Nephron (organoid): ENCODE measurements at regions not wholly inside any gene's neighbourhood (a gene's known extent, or its start where the extent isn't known, plus 50 kb on each side); places are given as distances from the start of the nearest gene placed in this dataset.

Source experiments
- H3K27ac Mint-ChIP-seq, 3 experiments: 2 replicates each; pipeline ENCODE4 v1.8.0; 2020; ENCODE audit warnings: mixed read lengths in 3 of 3, mild to moderate bottlenecking in 2 of 3, moderate library complexity in 1 of 3
- H3K27me3 Mint-ChIP-seq: 2 replicates; pipeline ENCODE4 v1.8.0; 2021; ENCODE audit warnings: low read depth, mild to moderate bottlenecking, moderate library complexity, mixed read lengths
- H3K36me3 Mint-ChIP-seq: 2 replicates; pipeline ENCODE4 v1.8.0; 2020; ENCODE audit warnings: low read depth, mixed read lengths
- H3K4me1 Mint-ChIP-seq: 2 replicates; pipeline ENCODE4 v1.8.0; 2020; ENCODE audit warnings: mixed read lengths
- H3K4me3 Mint-ChIP-seq, 3 experiments: 2 replicates each; pipeline ENCODE4 v1.8.0; 2020; ENCODE audit warnings: mild to moderate bottlenecking in 3 of 3, mixed read lengths in 3 of 3, moderate library complexity in 2 of 3
- H3K9me3 Mint-ChIP-seq: 2 replicates; pipeline ENCODE4 v1.8.0; 2020; ENCODE audit warnings: mixed read lengths
- CTCF ChIP-seq, 3 experiments: fragments of 200-600 bp; sonication (generic); IDR thresholded peaks; one replicate each; pipeline ENCODE4 v1.5.0; 2021; ENCODE audit warnings: antibody characterized with exemption in 3 of 3; ENCODE audit not compliant: unreplicated experiment in 3 of 3

DNA sequence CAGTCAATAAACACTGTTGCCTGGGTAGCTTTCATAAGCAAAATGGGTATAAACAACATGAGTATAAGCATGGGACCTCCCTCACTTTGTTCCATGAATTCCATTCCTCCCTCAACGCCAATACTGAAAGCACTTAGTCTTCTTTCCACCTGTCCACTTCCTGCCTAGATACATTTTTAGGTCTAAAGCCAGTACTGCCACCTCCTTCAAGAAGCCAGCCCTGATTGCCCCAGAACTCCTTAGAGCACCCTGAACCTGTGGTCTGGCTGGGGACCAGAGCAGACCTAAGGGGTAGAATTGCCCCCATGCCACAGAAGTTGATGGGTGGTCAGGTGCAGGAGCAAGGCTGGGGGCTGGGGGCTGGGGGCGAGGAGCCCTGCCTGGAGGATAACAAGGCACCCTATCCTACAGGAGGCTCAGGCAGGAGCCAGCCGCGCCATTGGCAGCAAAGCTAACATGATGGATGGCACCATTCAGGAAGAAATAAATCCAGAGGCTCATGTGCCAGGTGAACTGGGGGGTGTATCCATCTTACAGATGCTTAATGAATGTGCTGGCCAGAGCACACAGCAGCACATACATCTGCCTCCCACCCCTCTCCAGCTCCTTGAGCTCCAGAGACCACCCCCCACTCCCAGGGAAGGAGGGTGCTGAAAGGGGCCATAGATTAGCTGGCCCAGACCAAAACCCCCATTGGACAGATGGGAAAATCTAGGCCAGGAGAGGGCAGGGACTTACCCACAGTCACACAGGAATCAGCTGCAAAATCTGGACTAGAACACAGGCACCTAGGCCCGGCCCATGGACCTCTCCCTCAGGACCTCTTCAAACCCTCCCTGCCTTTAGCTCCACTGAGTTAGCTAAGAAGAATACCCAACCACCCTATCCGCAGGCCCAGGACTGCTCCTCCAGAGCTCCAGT is 113.8 kb upstream of the LINGO1 start:
- H3K27ac Mint-ChIP-seq: no peak overlapping the region
- no peaks in the 10 kb centered on the region for H3K9me3 Mint-ChIP-seq
- TF ChIP-seq CTCF (IDR thresholded peaks at IDR 0.05; ENCODE audit: unreplicated experiment in 3 of 3): no peak
- H3K27me3 Mint-ChIP-seq: peaks cover 22% of the 10 kb centered on the region
- no peaks in the 10 kb centered on the region for H3K36me3 Mint-ChIP-seq
- peaks cover 5% of the 10 kb centered on the region for H3K4me1 Mint-ChIP-seq
- H3K4me3 Mint-ChIP-seq: no peak overlapping the region

- H3K4me1 Mint-ChIP-seq: peaks cover 8% of the 10 kb centered on the region
- TF ChIP-seq CTCF (IDR thresholded peaks at IDR 0.05; ENCODE audit: unreplicated experiment in 3 of 3): no peak
- no peaks in the 10 kb centered on the region for H3K36me3 Mint-ChIP-seq
These were observed 111.7 kb upstream of the LINGO1 start for GRCh38 chr15:77744398-77744797.

DNA sequence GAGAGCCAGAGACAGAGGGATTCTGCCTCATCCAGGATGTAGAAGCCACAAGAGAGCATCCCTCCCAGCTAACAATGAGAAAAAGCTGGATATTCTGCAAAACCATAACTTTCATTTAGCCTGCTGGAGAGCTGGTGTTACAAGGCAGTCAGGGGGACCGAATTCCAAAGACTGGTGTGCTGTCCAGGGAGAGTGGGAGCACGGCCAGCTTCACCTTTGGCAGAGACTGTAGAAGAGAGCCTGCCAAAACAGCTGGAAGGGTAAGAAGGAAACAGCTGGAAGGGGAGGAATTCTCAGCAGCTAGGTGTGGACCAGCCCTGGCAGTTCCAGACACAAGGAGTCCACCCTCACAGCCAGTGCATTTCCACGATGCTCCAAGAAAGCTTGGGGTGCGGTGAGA is 109.9 kb upstream of the LINGO1 start:
- Mint-ChIP-seq H3K4me3 (no peak overlapping the region), H3K27me3 (peaks cover 30% of the 10 kb centered on the region), H3K9me3 (no peaks in the 10 kb centered on the region), H3K36me3 (no peaks in the 10 kb centered on the region), H3K4me1 (peaks cover 23% of the 10 kb centered on the region), H3K27ac (no peak overlapping the region)
- no peak for TF ChIP-seq CTCF (IDR thresholded peaks at IDR 0.05; ENCODE audit: unreplicated experiment in 3 of 3)

More at GRCh38 chr15:77744398-77744797, 111.7 kb upstream of the LINGO1 start:
- Mint-ChIP-seq H3K27me3 (peaks cover 25% of the 10 kb centered on the region), H3K9me3 (no peaks in the 10 kb centered on the region), H3K4me3 (no peak overlapping the region), H3K27ac (no peak overlapping the region)

- TF ChIP-seq CTCF (IDR thresholded peaks at IDR 0.05; ENCODE audit: unreplicated experiment in 3 of 3): no peak
- no peak overlapping the region for H3K4me3 Mint-ChIP-seq
- H3K9me3 Mint-ChIP-seq: no peaks in the 10 kb centered on the region
- peaks cover 30% of the 10 kb centered on the region for H3K27me3 Mint-ChIP-seq
- peaks cover 19% of the 10 kb centered on the region for H3K4me1 Mint-ChIP-seq
- H3K27ac Mint-ChIP-seq: no peak overlapping the region
- H3K36me3 Mint-ChIP-seq: no peaks in the 10 kb centered on the region
These were observed 109.4 kb upstream of the LINGO1 start for GRCh38 chr15:77742127-77742526.

DNA sequence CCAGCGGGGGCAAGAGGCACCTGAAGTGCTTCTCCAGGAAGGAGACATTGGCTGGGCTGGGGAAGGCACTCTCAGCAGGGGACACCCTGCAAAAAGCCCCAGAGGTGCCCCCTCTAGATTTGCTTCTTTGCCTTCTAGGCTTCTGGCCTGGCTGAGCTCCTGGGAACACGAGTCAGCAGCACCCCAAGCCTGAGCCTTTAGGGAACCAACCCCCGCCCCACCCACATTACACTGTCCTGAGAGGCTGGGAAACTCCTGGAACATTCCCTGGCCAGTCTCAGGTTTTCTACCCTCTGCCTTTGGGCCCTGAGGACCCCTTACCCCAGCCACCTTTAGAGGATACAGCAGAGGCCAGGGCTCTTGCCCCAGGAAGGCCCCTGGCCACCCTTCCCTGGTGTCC is 108.4 kb upstream of the LINGO1 start:
- no peaks in the 10 kb centered on the region for H3K9me3 Mint-ChIP-seq

More for the DNA sequence above, 108.4 kb upstream of the LINGO1 start:
- H3K4me1 Mint-ChIP-seq: peaks cover 19% of the 10 kb centered on the region
- H3K4me3 Mint-ChIP-seq: no peak overlapping the region
- H3K27ac Mint-ChIP-seq: no peak overlapping the region
- H3K27me3 Mint-ChIP-seq: peaks cover 39% of the 10 kb centered on the region
- no peak for TF ChIP-seq CTCF (IDR thresholded peaks at IDR 0.05; ENCODE audit: unreplicated experiment in 3 of 3)
- H3K36me3 Mint-ChIP-seq: no peaks in the 10 kb centered on the region
